ENCODE measurements at regions not wholly inside any gene's neighbourhood (a gene's known extent, or its start where the extent isn't known, plus 50 kb on each side); places are given as distances from the start of the nearest gene placed in this dataset.

GRCh38 chr21:38929142-38929541 is 123.4 kb downstream of the ETS2 start:
- DNase-seq (no peak), ATAC-seq (ENCODE audit: poor library complexity) (no peak)
- Mint-ChIP-seq H3K4me3 (no peak overlapping the region), H3K4me1 (ENCODE audit: low read depth) (no peaks in the 10 kb centered on the region), H3K9me3 (peaks cover 5% of the 10 kb centered on the region), H3K27ac (no peak overlapping the region), H3K27me3 (peaks cover 8% of the 10 kb centered on the region), H3K36me3 (ENCODE audit: low read depth) (no peaks in the 10 kb centered on the region)
- peaks cover 6 to 10% of the 10 kb centered on the region in 2 experiments for H3K27me3 ChIP-seq (ENCODE audit: control insufficient read depth in 1 of 2, insufficient read depth in 2 of 2, low read length in 2 of 2)
- intact Hi-C loops (cut with DNase I, micrococcal nuclease): no loop called here
- H3K27ac ChIP-seq (ENCODE audit: low read depth in 1 of 2, low read length in 2 of 2): no peak overlapping the region
- H3K9me3 ChIP-seq (ENCODE audit: control insufficient read depth in 1 of 2, insufficient read depth in 1 of 2, low read length in 2 of 2): peaks cover 0 to 8% of the 10 kb centered on the region in 2 experiments
- H3K36me3 ChIP-seq (ENCODE audit: insufficient read depth, low read length): no peaks in the 10 kb centered on the region
- TF ChIP-seq CTCF (IDR thresholded peaks at IDR 0.05): no peak
- POLR2A ChIA-PET: no interaction called here
- CTCF ChIA-PET: no interaction called here
- H3K4me1 ChIP-seq (ENCODE audit: insufficient read depth, low read length): no peaks in the 10 kb centered on the region
- no peak overlapping the region for H3K4me3 ChIP-seq (ENCODE audit: low read length)

- peaks cover 0 to 8% of the 10 kb centered on the region in 2 experiments for H3K9me3 ChIP-seq (ENCODE audit: control insufficient read depth in 1 of 2, insufficient read depth in 1 of 2, low read length in 2 of 2)
- H3K27me3 Mint-ChIP-seq: peaks cover 8% of the 10 kb centered on the region
Measured at GRCh38 chr21:38927776-38928175, 122.0 kb downstream of the ETS2 start.

GRCh38 chr21:38925923-38926322 is 120.2 kb downstream of the ETS2 start:
- Mint-ChIP-seq H3K27ac (no peak overlapping the region), H3K4me1 (ENCODE audit: low read depth) (no peaks in the 10 kb centered on the region), H3K4me3 (no peak overlapping the region), H3K36me3 (ENCODE audit: low read depth) (no peaks in the 10 kb centered on the region), H3K9me3 (peaks cover 8% of the 10 kb centered on the region), H3K27me3 (peaks cover 15% of the 10 kb centered on the region)
- Histone ChIP-seq H3K9me3 (ENCODE audit: control insufficient read depth in 1 of 2, insufficient read depth in 1 of 2, low read length in 2 of 2) (peaks cover 0 to 8% of the 10 kb centered on the region in 2 experiments), H3K27ac (ENCODE audit: low read depth in 1 of 2, low read length in 2 of 2) (no peak overlapping the region), H3K4me1 (ENCODE audit: insufficient read depth, low read length) (no peaks in the 10 kb centered on the region), H3K27me3 (ENCODE audit: control insufficient read depth in 1 of 2, insufficient read depth in 2 of 2, low read length in 2 of 2) (peaks cover 6 to 15% of the 10 kb centered on the region in 2 experiments), H3K4me3 (ENCODE audit: low read length) (no peak overlapping the region), H3K36me3 (ENCODE audit: insufficient read depth, low read length) (no peaks in the 10 kb centered on the region)
- TF ChIP-seq CTCF (IDR thresholded peaks at IDR 0.05): no peak
- CTCF ChIA-PET: no interaction called here
- intact Hi-C loops (cut with DNase I, micrococcal nuclease): no loop called here
- ATAC-seq (ENCODE audit: poor library complexity) (no peak), DNase-seq (peak in 1 of 14 experiments; percentile 11)
- POLR2A ChIA-PET: no interaction called here

More at GRCh38 chr21:38927776-38928175, 122.0 kb downstream of the ETS2 start:
- Mint-ChIP-seq H3K9me3 (peaks cover 5% of the 10 kb centered on the region), H3K4me1 (ENCODE audit: low read depth) (no peaks in the 10 kb centered on the region), H3K36me3 (ENCODE audit: low read depth) (no peaks in the 10 kb centered on the region), H3K4me3 (no peak overlapping the region), H3K27ac (no peak overlapping the region)
- no peak overlapping the region for H3K4me3 ChIP-seq (ENCODE audit: low read length)
- ChIA-PET CTCF (no interaction called here), POLR2A (interaction anchor here (0.6 kb wide), 1 partner anchor 240 kb away, joined by 3 read pairs; no protein-coding TSS in a partner anchor)
- no peak overlapping the region for H3K27ac ChIP-seq (ENCODE audit: low read depth in 1 of 2, low read length in 2 of 2)
- intact Hi-C loops (cut with DNase I, micrococcal nuclease): no loop called here
- no peak for ATAC-seq (ENCODE audit: poor library complexity)
- H3K4me1 ChIP-seq (ENCODE audit: insufficient read depth, low read length): no peaks in the 10 kb centered on the region
- peaks cover 6 to 15% of the 10 kb centered on the region in 2 experiments for H3K27me3 ChIP-seq (ENCODE audit: control insufficient read depth in 1 of 2, insufficient read depth in 2 of 2, low read length in 2 of 2)
- DNase-seq: no peak
- TF ChIP-seq CTCF (IDR thresholded peaks at IDR 0.05): no peak
- no peaks in the 10 kb centered on the region for H3K36me3 ChIP-seq (ENCODE audit: insufficient read depth, low read length)

All from CD4-positive, alpha-beta T cell (primary cell).